ENCODE measurements at regions not wholly inside any gene's neighbourhood (a gene's known extent, or its start where the extent isn't known, plus 50 kb on each side); places are given as distances from the start of the nearest gene placed in this dataset.
A peak's percentile ranks its signal among the peaks of the same experiment; 100 is the strongest.

- FAIRE-seq: peak; percentile 19
- Histone ChIP-seq H2BK5ac (ENCODE audit: low read depth, low read length) (no peak overlapping the region), H3K56ac (replicated peaks; ENCODE audit: insufficient read length, low read depth, low read length) (no peak overlapping the region), H2AK5ac (ENCODE audit: low read depth, low read length) (no peak overlapping the region), H2BK15ac (ENCODE audit: low read length) (no peak overlapping the region), H3K23me2 (ENCODE audit: low read depth, low read length) (no peaks in the 10 kb centered on the region), H4K8ac (ENCODE audit: extremely low read depth, insufficient read depth, low read length) (peak overlapping the region; percentile 84; the same call in 1 of the 2 replicates), H3K79me1 (ENCODE audit: low read depth, low read length) (no peaks in the 10 kb centered on the region), H3K4me3 (ENCODE audit: extremely low read depth in 1 of 4, insufficient read depth in 2 of 4, low read depth in 3 of 4, low read length in 4 of 4) (no peak overlapping the region), H3K27me3 (replicated peaks in 1 of 4; ENCODE audit: control insufficient read depth in 3 of 4, extremely low read depth in 1 of 4, insufficient read depth in 3 of 4, low read length in 3 of 4) (no peaks in the 10 kb centered on the region), H4K91ac (replicated peaks; ENCODE audit: insufficient read length, low read length) (no peak overlapping the region), H3K4me2 (ENCODE audit: insufficient read depth in 1 of 2, low read depth in 2 of 2, low read length in 2 of 2) (no peak overlapping the region), H2BK20ac (ENCODE audit: low read length) (no peak overlapping the region), H3K18ac (ENCODE audit: extremely low read depth, low read length) (no peak overlapping the region), H4K5ac (ENCODE audit: insufficient read length, low read depth, low read length) (no peak overlapping the region), H2AFZ (ENCODE audit: low read length) (no peak overlapping the region), H2BK120ac (replicated peaks; ENCODE audit: low read depth, low read length) (no peak overlapping the region), H3K79me2 (ENCODE audit: control insufficient read depth in 1 of 2, insufficient read depth in 2 of 2, low read length in 2 of 2) (no peaks in the 10 kb centered on the region), H3K4me1 (replicated peaks in 1 of 4; ENCODE audit: control insufficient read depth in 3 of 4, insufficient read depth in 4 of 4, low read length in 3 of 4) (no peaks in the 10 kb centered on the region), H4K20me1 (replicated peaks in 1 of 2; ENCODE audit: control insufficient read depth in 1 of 2, insufficient read depth in 2 of 2, low read length in 2 of 2) (no peaks in the 10 kb centered on the region), H3K4ac (replicated peaks; ENCODE audit: insufficient read length, low read depth, low read length) (no peak overlapping the region), H3K9ac (replicated peaks in 1 of 4; ENCODE audit: extremely low read depth in 1 of 4, low read depth in 3 of 4, low read length in 3 of 4) (no peak overlapping the region), H2BK12ac (ENCODE audit: low read depth, low read length) (no peak overlapping the region; the same call in 1 of the 2 replicates), H3K9me3 (ENCODE audit: insufficient read depth in 2 of 2, low read depth in 1 of 2, low read length in 1 of 2) (no peaks in the 10 kb centered on the region), H3K27ac (ENCODE audit: low read depth, low read length) (no peak overlapping the region), H3K14ac (ENCODE audit: insufficient read length) (no peak overlapping the region), H3K36me3 (ENCODE audit: control insufficient read depth in 2 of 4, insufficient read depth in 4 of 4, low read length in 3 of 4) (no peaks in the 10 kb centered on the region), H3K23ac (ENCODE audit: insufficient read length) (no peak overlapping the region)
- TF ChIP-seq EGR1 (IDR thresholded peaks at IDR 0.05; ENCODE audit: borderline replicate concordance, low read depth, low read length): no peak
- TF ChIP-seq GTF2F1 (IDR thresholded peaks at IDR 0.05; ENCODE audit: borderline replicate concordance, low read depth, low read length): no peak
- TF ChIP-seq, protein P1, sequence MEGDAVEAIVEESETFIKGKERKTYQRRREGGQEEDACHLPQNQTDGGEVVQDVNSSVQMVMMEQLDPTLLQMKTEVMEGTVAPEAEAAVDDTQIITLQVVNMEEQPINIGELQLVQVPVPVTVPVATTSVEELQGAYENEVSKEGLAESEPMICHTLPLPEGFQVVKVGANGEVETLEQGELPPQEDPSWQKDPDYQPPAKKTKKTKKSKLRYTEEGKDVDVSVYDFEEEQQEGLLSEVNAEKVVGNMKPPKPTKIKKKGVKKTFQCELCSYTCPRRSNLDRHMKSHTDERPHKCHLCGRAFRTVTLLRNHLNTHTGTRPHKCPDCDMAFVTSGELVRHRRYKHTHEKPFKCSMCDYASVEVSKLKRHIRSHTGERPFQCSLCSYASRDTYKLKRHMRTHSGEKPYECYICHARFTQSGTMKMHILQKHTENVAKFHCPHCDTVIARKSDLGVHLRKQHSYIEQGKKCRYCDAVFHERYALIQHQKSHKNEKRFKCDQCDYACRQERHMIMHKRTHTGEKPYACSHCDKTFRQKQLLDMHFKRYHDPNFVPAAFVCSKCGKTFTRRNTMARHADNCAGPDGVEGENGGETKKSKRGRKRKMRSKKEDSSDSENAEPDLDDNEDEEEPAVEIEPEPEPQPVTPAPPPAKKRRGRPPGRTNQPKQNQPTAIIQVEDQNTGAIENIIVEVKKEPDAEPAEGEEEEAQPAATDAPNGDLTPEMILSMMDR (IDR thresholded peaks at IDR 0.05; ENCODE audit: control extremely low read depth in 1 of 3, insufficient read depth in 1 of 3, low read depth in 1 of 3, low read length in 3 of 3): peak; percentile 68 to 80 (median 78)
- no peak for TF ChIP-seq TEAD4 (IDR thresholded peaks at IDR 0.05; ENCODE audit: low read depth, low read length)
- peak; percentile 84 to 89 for TF ChIP-seq RAD21 (IDR thresholded peaks at IDR 0.05 in 1 of 2, conservative IDR thresholded peaks at IDR 0.05 in 1 of 2; ENCODE audit: low read depth in 2 of 2, low read length in 2 of 2)
- peak; percentile 31 to 56 for DNase-seq (ENCODE audit: low read depth in 1 of 2, low spot score in 2 of 2)
- POLR2A ChIA-PET (ENCODE audit: partially characterized antibody): no interaction called here
- WGBS, 2 experiments (ENCODE audit: extremely low coverage in 1 of 2, insufficient coverage in 1 of 2, insufficient read length in 1 of 2, insufficient replicate concordance in 2 of 2, low coverage in 1 of 2, low lambda C conversion rate in 2 of 2, missing lambda C conversion rate in 1 of 2): 56% methylated on average over 7 of the region's 7 CpGs; no CpG with 5 or more reads in 1 of the 2 experiments
- CTCF ChIA-PET (ENCODE audit: partially characterized antibody): interaction anchor here (0.6 to 8.6 kb wide), 34 partner anchors 10 to 1303 kb away, joined by 3 to 94 read pairs (median 4); no protein-coding TSS in a partner anchor
Observed at GRCh38 chr4:111943796-111944203, 201.5 kb upstream of the FAM241A start.
